SH-SY5Y (cell line): ENCODE measurements at regions not wholly inside any gene's neighbourhood (a gene's known extent, or its start where the extent isn't known, plus 50 kb on each side); places are given as distances from the start of the nearest gene placed in this dataset.

Experiments used
- GATA2 ChIP-seq: IDR thresholded peaks from 2 replicates; pipeline ENCODE4 v1.6.1; 2011; ENCODE audit warnings: mild to moderate bottlenecking, low read depth, low read length
- GATA3 ChIP-seq: IDR thresholded peaks from 2 replicates; pipeline ENCODE4 v1.6.1; 2011; ENCODE audit warnings: low read depth, mild to moderate bottlenecking, low read length, moderate library complexity

DNA sequence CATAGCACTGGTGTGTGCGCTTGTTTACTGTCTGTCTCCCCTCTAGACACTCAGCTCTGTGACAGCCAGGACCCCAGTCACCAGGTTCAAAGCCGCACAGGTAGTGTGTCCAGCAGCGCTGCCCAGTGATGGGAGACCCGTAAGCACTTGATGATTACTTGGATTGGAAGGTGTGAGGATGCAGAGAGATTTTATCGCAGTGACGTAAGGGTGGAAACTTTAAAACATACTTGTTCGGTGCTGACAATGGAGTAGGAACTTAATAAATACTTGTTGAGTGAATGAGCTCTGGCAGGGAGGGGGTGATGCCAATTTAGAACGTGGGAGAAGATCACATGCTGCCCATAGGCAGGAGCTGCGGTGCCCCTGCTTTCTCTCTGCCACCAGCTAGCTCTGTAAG, 99.2 kb upstream of the PITX1 start:
- TF ChIP-seq GATA2, result no peak
- TF ChIP-seq GATA3, result no peak
